NCI-H345 treated with DMSO at 0.1 percent for 48 hours (cell line): ENCODE measurements at regions not wholly inside any gene's neighbourhood (a gene's known extent, or its start where the extent isn't known, plus 50 kb on each side); places are given as distances from the start of the nearest gene placed in this dataset.
"Not testable (repeated sequence)": the region's sequence is repeated elsewhere in the genome, so short reads cannot be mapped to it uniquely, and the experiment has no call there.

Source experiments
- DNase-seq: peaks from one replicate; lab custom pipeline; 2025; ENCODE audit not compliant: unreplicated experiment; lab: John Stamatoyannopoulos, UW

GRCh38 chr5:56311306-56311905 lies 78.3 kb upstream of the ANKRD55 start:
- DNase-seq, result no peak

GRCh38 chr5:56310711-56311204 lies 77.6 kb upstream of the ANKRD55 start:
- DNase-seq, result no peak

GRCh38 chr5:56309262-56309826 lies 76.2 kb upstream of the ANKRD55 start:
- DNase-seq, result no peak

- DNase-seq, result no peak
Measured at GRCh38 chr5:56307714-56308333, 74.7 kb upstream of the ANKRD55 start.

GRCh38 chr5:56306433-56307150 lies 73.5 kb upstream of the ANKRD55 start:
- no peak for DNase-seq

GRCh38 chr5:56305001-56305950 lies 72.1 kb upstream of the ANKRD55 start:
- no peak for DNase-seq

GRCh38 chr5:56303511-56303910 lies 70.4 kb upstream of the ANKRD55 start:
- no peak for DNase-seq

GRCh38 chr5:56302027-56302426 lies 68.9 kb upstream of the ANKRD55 start:
- DNase-seq, result no peak

GRCh38 chr5:56301069-56301468 lies 67.9 kb upstream of the ANKRD55 start:
- no peak for DNase-seq

- DNase-seq, result no peak
Measured at GRCh38 chr5:56299212-56299611, 66.1 kb upstream of the ANKRD55 start.

GRCh38 chr5:56298336-56299090 lies 65.4 kb upstream of the ANKRD55 start:
- DNase-seq, result no peak

GRCh38 chr5:56297851-56298250 lies 64.7 kb upstream of the ANKRD55 start:
- DNase-seq, result no peak

GRCh38 chr5:56295311-56295710 lies 62.2 kb upstream of the ANKRD55 start:
- not testable (repeated sequence) for DNase-seq

GRCh38 chr5:56294354-56294753 lies 61.2 kb upstream of the ANKRD55 start:
- DNase-seq, result no peak

- DNase-seq, result not testable (repeated sequence)
Measured at GRCh38 chr5:56292874-56293273, 59.7 kb upstream of the ANKRD55 start.

GRCh38 chr5:56291661-56292374 lies 58.7 kb upstream of the ANKRD55 start:
- DNase-seq, result no peak

- DNase-seq, result no peak
Measured at GRCh38 chr5:56291079-56291643, 58.0 kb upstream of the ANKRD55 start.

GRCh38 chr5:56290378-56291078 lies 57.4 kb upstream of the ANKRD55 start:
- no peak for DNase-seq
